Large intestine (tissue), 3 donors: ENCODE measurements at regions not wholly inside any gene's neighbourhood (a gene's known extent, or its start where the extent isn't known, plus 50 kb on each side); places are given as distances from the start of the nearest gene placed in this dataset.

Source experiments
- DNase-seq, 2 donors: peaks; one replicate each; pipeline versions ENCODE4 v3.0.0 to v3.0.0-alpha.2; 2013
- H3K27ac ChIP-seq: one replicate; pipeline ENCODE4 v1.5.1; 2013; ENCODE audit warnings: low read length
- H3K27me3 ChIP-seq: 2 replicates; pipeline ENCODE4 v1.6.1; 2013; ENCODE audit warnings: low read length; ENCODE audit not compliant: control insufficient read depth, insufficient read depth
- H3K36me3 ChIP-seq: 2 replicates; pipeline ENCODE4 v1.6.1; 2013; ENCODE audit warnings: low read length; ENCODE audit not compliant: control insufficient read depth, insufficient read depth
- H3K4me1 ChIP-seq: one replicate; pipeline ENCODE4 v1.6.1; 2013; ENCODE audit warnings: low read length; ENCODE audit not compliant: control insufficient read depth, insufficient read depth
- H3K4me3 ChIP-seq: one replicate; pipeline ENCODE4 v1.5.1; 2013; ENCODE audit warnings: low read length
- H3K9me3 ChIP-seq: one replicate; pipeline ENCODE4 v1.6.1; 2013; ENCODE audit warnings: mild to moderate bottlenecking, low read depth, low read length, moderate library complexity; ENCODE audit not compliant: control insufficient read depth
- WGBS: methylation state at CpG from one replicate; pipeline ENCODE4 v1.1.5; 2013; ENCODE audit warnings: low lambda C conversion rate; ENCODE audit not compliant: insufficient coverage; 5-methylcytosine and 5-hydroxymethylcytosine counted together

DNA sequence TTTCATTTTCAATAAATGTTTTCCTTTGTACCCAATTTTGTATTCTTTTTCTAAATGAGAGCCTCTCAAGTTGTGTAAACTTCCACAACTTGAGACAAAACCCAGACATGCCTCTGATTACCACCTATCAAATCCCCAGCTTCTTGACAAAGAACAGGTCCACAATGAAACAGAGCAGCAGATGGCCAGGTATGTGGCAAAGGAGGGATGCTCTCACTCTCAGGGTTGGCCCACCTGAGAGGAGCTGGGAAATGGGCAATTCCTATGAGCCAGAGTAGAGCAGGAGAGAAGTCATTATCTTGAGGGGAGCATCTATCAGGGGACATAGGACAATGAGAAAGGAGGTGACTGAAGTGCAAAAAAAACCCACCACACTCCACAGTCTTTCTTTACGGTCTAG is 273.5 kb upstream of the FAM241A start:
- Histone ChIP-seq H3K4me1 (no peaks in the 10 kb centered on the region), H3K9me3 (no peaks in the 10 kb centered on the region), H3K27me3 (peaks cover 3% of the 10 kb centered on the region), H3K27ac (no peak overlapping the region), H3K4me3 (no peak overlapping the region), H3K36me3 (no peaks in the 10 kb centered on the region)
- no peak for DNase-seq
- WGBS = 67% methylated on average over 1 of the region's 1 CpG

DNA sequence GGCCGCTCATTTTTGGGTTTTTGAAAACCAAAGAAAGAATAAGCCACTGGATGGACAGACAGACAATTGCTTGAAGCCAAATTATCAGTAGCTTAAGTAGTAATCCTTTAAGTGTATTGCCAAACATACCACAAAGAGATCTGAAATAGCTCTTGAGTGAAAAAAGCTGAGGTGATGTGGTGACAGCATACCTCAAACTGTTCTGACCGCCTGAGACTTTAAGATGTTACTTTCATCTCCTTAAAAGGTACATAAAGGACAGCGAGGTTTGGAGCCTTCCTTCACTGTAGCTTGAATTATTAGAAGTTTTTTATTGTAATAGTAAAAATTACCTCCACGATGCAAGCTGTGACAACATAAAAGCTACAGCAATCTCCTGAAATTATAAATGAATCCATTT is 271.5 kb upstream of the FAM241A start:
- no peaks in the 10 kb centered on the region for H3K4me1 ChIP-seq

DNA sequence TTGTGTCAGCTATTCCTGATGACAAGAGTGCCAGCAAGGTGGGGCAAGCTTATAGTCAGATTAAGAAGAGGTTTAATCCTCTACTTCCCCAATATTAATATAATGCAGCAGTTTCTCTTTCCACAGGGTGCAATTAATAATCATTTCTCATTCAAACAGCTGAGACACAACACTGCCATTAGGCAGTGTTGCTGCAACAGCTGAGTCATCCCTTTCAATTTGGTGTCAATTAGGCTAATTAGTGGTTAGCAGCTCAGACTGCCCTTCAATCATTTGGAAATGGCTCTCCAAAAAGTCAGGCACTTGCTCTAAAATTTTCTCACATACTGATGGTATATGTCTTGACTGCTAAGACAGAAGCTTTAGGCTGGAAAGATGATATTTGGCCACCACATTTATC is 265.7 kb upstream of the FAM241A start:
- Histone ChIP-seq H3K4me3 (no peak overlapping the region), H3K27ac (no peak overlapping the region), H3K36me3 (no peaks in the 10 kb centered on the region), H3K27me3 (no peaks in the 10 kb centered on the region), H3K4me1 (no peaks in the 10 kb centered on the region), H3K9me3 (no peaks in the 10 kb centered on the region)
- DNase-seq = no peak

More for the DNA sequence above, 271.5 kb upstream of the FAM241A start:
- WGBS = 56% methylated on average over 2 of the region's 4 CpGs
- peaks cover 3% of the 10 kb centered on the region for H3K27me3 ChIP-seq
- no peak overlapping the region for H3K27ac ChIP-seq
- H3K36me3 ChIP-seq = no peaks in the 10 kb centered on the region
- no peak overlapping the region for H3K4me3 ChIP-seq
- H3K9me3 ChIP-seq = no peaks in the 10 kb centered on the region
- DNase-seq = no peak

DNA sequence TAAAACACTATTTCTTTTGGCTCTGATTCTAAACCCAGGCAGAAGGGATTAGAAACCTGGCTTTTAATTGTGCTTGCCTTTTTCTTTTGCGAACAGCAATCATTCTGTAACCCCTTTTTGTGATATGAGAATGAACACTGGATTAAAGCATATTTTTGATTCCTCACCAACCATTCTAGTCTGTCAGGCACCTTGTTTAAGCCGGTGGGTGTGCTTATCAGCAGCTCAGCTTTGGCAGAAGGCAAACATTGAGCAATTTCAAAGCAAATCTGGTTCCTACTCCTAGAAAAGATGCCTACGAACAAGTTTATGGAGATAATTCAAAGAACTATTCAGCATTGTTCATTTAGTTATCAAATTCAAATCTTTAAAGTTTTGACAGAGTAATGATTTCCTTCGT is 265.1 kb upstream of the FAM241A start:
- DNase-seq = no peak
- H3K9me3 ChIP-seq = no peaks in the 10 kb centered on the region
- 28% methylated on average over 3 of the region's 4 CpGs for WGBS

DNA sequence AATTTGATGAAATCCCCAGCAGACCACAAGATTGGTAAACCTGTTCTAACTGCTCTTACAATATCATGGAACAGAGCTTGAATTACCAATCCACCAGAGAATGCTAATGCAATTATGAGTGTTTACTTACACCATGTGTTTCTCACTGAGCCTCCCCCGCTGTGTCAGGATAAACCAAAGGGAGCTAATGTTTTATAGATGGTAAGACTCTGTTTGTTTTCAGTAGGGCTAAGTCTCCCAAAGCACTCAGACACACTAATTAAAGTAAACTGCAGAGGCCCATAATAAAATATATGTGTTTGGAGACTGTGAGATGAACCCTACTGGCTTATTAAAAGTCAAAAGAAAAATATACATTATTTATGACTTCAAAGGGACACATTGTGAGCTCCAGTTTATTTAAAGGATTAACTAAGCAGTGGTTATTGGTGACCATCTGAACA is 261.7 kb upstream of the FAM241A start:
- Histone ChIP-seq H3K36me3 (no peaks in the 10 kb centered on the region), H3K27ac (no peak overlapping the region), H3K9me3 (no peaks in the 10 kb centered on the region), H3K4me1 (no peaks in the 10 kb centered on the region), H3K4me3 (no peak overlapping the region), H3K27me3 (no peaks in the 10 kb centered on the region)
- WGBS = no CpG with 5 or more reads among the region's 1 CpG
- no peak for DNase-seq

More for the DNA sequence above, 265.1 kb upstream of the FAM241A start:
- Histone ChIP-seq H3K36me3 (no peaks in the 10 kb centered on the region), H3K27me3 (no peaks in the 10 kb centered on the region), H3K4me3 (no peak overlapping the region), H3K4me1 (no peaks in the 10 kb centered on the region), H3K27ac (no peak overlapping the region)

DNA sequence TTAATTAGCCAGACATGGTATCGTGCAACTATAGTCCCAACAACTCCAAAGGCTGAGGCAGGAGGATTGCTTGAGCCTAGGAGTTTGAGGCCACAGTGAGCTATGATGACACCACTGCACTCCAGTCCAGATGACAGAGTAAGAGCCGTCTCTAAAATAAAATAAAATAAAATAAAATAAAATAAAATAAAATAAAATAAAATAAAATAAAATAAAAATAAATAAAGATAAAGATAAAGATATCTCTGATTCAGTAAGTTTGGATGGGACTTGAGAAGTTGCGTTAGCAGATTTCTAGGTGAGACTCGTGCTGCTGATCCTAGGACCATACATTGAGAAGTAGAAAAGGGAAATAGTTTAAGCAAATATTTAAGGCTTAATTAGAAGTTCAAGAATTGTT is 254.8 kb upstream of the FAM241A start:
- WGBS = 96% methylated on average over 4 of the region's 4 CpGs
- H3K4me3 ChIP-seq = no peak overlapping the region
- H3K27me3 ChIP-seq = no peaks in the 10 kb centered on the region
- no peaks in the 10 kb centered on the region for H3K9me3 ChIP-seq
- DNase-seq = no peak
- no peaks in the 10 kb centered on the region for H3K36me3 ChIP-seq
- H3K27ac ChIP-seq = no peak overlapping the region
- no peaks in the 10 kb centered on the region for H3K4me1 ChIP-seq

DNA sequence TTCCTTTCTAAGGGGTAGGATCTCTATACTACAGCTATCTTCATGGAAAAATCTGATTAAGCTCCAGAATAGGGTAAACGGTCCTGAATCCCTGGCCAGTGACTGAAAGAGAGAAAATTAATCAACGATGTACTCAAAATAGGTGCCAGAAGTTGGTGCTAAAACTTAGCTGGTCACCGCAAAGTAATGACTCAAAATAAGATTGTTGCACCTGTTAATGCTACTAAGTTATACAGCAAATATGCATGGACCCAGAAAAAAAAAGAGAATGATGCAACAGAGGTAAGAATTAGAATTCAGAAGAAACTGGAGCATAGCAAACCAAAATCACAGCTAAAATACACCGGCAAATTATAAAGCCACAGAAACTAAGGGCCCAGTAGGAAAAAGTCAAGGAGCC is 239.7 kb upstream of the FAM241A start:
- DNase-seq = no peak
- 90% methylated on average over 3 of the region's 4 CpGs for WGBS

DNA sequence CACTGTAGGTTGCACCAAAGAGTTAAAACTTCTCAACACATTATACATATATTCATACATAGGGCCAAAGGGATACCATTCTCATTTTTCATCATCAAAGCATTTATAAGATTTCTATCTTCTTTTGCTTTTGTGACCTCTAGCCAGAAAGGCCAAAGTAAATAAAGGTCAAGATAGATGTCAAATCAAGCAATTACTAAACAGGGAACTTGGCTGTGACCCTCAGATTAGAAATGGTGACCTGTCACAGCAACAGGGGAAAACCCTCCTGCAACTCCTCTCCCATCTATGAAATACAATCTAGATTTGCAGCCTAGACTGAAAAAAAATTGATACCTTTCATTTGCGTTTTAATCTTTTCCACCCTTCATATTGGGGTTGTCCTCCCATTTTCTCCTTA is 225.6 kb upstream of the FAM241A start:
- Histone ChIP-seq H3K4me1 (no peaks in the 10 kb centered on the region), H3K4me3 (no peak overlapping the region), H3K27ac (no peak overlapping the region), H3K36me3 (no peaks in the 10 kb centered on the region), H3K9me3 (no peaks in the 10 kb centered on the region), H3K27me3 (no peaks in the 10 kb centered on the region)
- WGBS = no CpG with 5 or more reads among the region's 1 CpG
- DNase-seq = no peak

More for the DNA sequence above, 239.7 kb upstream of the FAM241A start:
- no peak overlapping the region for H3K27ac ChIP-seq
- H3K4me1 ChIP-seq = no peaks in the 10 kb centered on the region
- no peaks in the 10 kb centered on the region for H3K27me3 ChIP-seq
- H3K36me3 ChIP-seq = no peaks in the 10 kb centered on the region
- no peak overlapping the region for H3K4me3 ChIP-seq
- H3K9me3 ChIP-seq = no peaks in the 10 kb centered on the region

DNA sequence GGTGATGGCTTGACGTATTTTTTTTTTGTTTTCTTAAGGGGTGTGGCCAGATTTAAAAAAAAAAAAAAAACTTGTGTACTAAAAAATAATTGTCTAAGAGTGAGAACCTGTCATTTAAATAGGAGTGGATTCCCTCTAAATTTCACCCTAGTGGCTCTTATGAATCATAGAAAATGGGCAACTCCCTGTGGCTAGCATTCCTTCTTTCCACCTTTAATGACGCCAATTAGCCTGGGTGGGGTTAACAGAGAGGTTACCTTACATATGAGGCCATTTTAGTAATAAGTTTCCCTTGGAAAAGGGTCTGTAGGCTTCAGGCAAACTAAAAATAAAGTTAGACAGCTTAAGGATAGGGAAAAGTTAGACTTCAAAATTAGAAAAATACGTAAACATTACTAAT is 223.5 kb upstream of the FAM241A start:
- no peaks in the 10 kb centered on the region for H3K9me3 ChIP-seq
- H3K36me3 ChIP-seq = no peaks in the 10 kb centered on the region
- no peak for DNase-seq
- no peak overlapping the region for H3K27ac ChIP-seq
- H3K27me3 ChIP-seq = no peaks in the 10 kb centered on the region
- H3K4me1 ChIP-seq = no peaks in the 10 kb centered on the region
- no peak overlapping the region for H3K4me3 ChIP-seq
- 90% methylated on average over 2 of the region's 3 CpGs for whole genome bisulfite sequencing

DNA sequence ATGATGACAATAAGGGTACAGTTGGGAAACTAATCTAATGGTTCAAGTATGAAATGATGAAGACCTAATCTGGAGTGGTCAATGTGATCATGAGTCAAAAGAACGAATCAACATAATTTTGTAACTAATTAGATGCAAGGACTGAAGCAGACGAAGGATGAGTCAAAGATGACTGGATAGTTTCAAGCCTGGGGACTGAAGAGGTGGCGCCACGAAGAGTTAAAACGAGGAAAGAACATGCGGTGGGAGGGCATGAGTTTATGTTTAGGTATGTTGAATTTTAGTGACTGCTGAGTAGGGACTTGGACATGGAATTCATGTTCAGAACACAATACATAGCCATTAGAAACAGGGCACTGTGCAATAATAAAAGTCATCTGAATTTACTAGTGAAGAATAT is 221.5 kb upstream of the FAM241A start:
- no peak for DNase-seq
- 93% methylated on average over 4 of the region's 6 CpGs for WGBS
- no peak overlapping the region for H3K4me3 ChIP-seq
- H3K36me3 ChIP-seq = no peaks in the 10 kb centered on the region
- no peak overlapping the region for H3K27ac ChIP-seq
- H3K4me1 ChIP-seq = no peaks in the 10 kb centered on the region
- no peaks in the 10 kb centered on the region for H3K27me3 ChIP-seq
- H3K9me3 ChIP-seq = no peaks in the 10 kb centered on the region

DNA sequence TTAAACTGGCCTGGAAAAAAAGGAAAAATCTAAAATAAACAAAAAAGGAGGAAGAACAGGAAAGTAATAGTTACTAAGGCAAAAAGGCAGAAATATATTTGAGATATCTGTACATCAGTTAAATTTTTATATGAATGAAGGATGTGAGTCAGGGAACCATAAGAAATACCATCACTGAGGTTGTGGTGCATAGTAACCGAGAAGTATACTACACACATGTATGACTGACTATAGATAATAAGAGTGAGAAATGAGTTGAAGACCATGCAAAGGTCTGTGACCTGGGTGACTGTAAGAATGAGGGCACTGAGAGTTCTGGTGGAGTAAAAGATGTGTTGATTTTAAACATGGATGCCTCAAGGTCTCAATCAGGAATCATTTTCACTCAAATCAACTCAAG is 220.6 kb upstream of the FAM241A start:
- DNase-seq = no peak
- WGBS = 100% methylated on average over 1 of the region's 1 CpG
- H3K27me3 ChIP-seq = no peaks in the 10 kb centered on the region
- H3K9me3 ChIP-seq = no peaks in the 10 kb centered on the region
- H3K36me3 ChIP-seq = no peaks in the 10 kb centered on the region
- no peak overlapping the region for H3K27ac ChIP-seq
- no peaks in the 10 kb centered on the region for H3K4me1 ChIP-seq
- H3K4me3 ChIP-seq = no peak overlapping the region
